Activated naive CD4-positive, alpha-beta T cell treated with anti-CD3 and anti-CD28 coated beads for 36 hours (primary cell): ENCODE measurements at regions not wholly inside any gene's neighbourhood (a gene's known extent, or its start where the extent isn't known, plus 50 kb on each side); places are given as distances from the start of the nearest gene placed in this dataset.
"Not testable (repeated sequence)": the region's sequence is repeated elsewhere in the genome, so short reads cannot be mapped to it uniquely, and the experiment has no call there.

Experiments used
- CTCF ChIA-PET: fragments of 350-600 bp; sonication (Branson Sonifier 250); formaldehyde crosslinking; loops from one replicate; lab custom pipeline; 2021; ENCODE audit warnings: antibody characterized with exemption; lab: Charles Lee
- DNase-seq: peaks from one replicate; pipeline ENCODE4 v3.0.0-alpha.2; 2020
- H3K27ac Mint-ChIP-seq: one replicate; pipeline ENCODE4 v1.8.0; 2021; ENCODE audit warnings: mild to moderate bottlenecking, mixed read lengths
- H3K27me3 Mint-ChIP-seq: one replicate; pipeline ENCODE4 v1.8.0; 2021; ENCODE audit warnings: low read depth, mixed read lengths
- H3K36me3 Mint-ChIP-seq: one replicate; pipeline ENCODE4 v1.8.0; 2021; ENCODE audit warnings: low read depth, mixed read lengths
- H3K4me1 Mint-ChIP-seq: one replicate; pipeline ENCODE4 v1.8.0; 2021; ENCODE audit warnings: low read depth, mixed read lengths
- H3K4me3 Mint-ChIP-seq: one replicate; pipeline ENCODE4 v1.8.0; 2021; ENCODE audit warnings: mild to moderate bottlenecking, moderate library complexity, mixed read lengths
- H3K9me3 Mint-ChIP-seq: one replicate; pipeline ENCODE4 v1.8.0; 2021; ENCODE audit warnings: mixed read lengths
- intact Hi-C: fragments of 100-400 bp; cut with micrococcal nuclease; formaldehyde crosslinking; loops from one replicate; pipeline ENCODE4 v1.15.1; 2023

- Mint-ChIP-seq H3K36me3 (no peaks in the 10 kb centered on the region), H3K27ac (no peak overlapping the region), H3K27me3 (no peaks in the 10 kb centered on the region), H3K9me3 (no peaks in the 10 kb centered on the region), H3K4me3 (no peak overlapping the region), H3K4me1 (no peaks in the 10 kb centered on the region)
- no peak for DNase-seq
- CTCF ChIA-PET, result no interaction called here
- intact Hi-C loops, result no loop called here
Measured at GRCh38 chr3:34109846-34110245, 311.4 kb downstream of the PDCD6IP start.

GRCh38 chr3:34111361-34111760 lies 312.9 kb downstream of the PDCD6IP start:
- Mint-ChIP-seq H3K9me3 (peaks cover 3% of the 10 kb centered on the region), H3K4me3 (no peak overlapping the region), H3K27ac (no peak overlapping the region), H3K36me3 (no peaks in the 10 kb centered on the region), H3K4me1 (no peaks in the 10 kb centered on the region), H3K27me3 (no peaks in the 10 kb centered on the region)
- no peak for DNase-seq
- intact Hi-C loops, result no loop called here
- CTCF ChIA-PET, result no interaction called here

GRCh38 chr3:34112261-34112660 lies 313.8 kb downstream of the PDCD6IP start:
- H3K4me3 Mint-ChIP-seq, H3K36me3 Mint-ChIP-seq, H3K9me3 Mint-ChIP-seq, DNase-seq, CTCF ChIA-PET, intact Hi-C loops, H3K27ac Mint-ChIP-seq, H3K27me3 Mint-ChIP-seq, H3K4me1 Mint-ChIP-seq: not testable (repeated sequence)

DNA sequence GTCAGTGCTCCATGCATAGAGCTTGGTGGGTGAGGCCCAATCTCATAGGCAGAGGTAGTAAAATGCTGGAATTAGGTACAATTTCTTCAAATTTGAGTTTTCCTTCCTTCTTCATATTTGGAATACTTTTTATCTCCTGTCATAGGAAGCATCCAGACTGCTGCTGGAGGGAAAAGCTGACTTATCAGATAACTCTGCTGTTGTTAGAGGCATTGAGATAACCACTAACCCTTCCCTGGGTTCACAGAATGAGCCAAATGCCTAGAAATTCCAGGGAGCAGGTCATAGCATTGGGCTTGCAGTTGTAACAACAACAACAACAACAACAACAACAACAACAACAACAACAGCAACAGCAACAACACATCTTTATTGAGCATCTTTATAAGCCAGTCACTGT lies 332.7 kb downstream of the PDCD6IP start:
- Mint-ChIP-seq H3K36me3 (no peaks in the 10 kb centered on the region), H3K27me3 (peaks cover 4% of the 10 kb centered on the region), H3K27ac (no peak overlapping the region), H3K9me3 (no peaks in the 10 kb centered on the region), H3K4me1 (no peaks in the 10 kb centered on the region), H3K4me3 (no peak overlapping the region)
- DNase-seq, result no peak
- CTCF ChIA-PET, result no interaction called here
- intact Hi-C loops, result no loop called here

GRCh38 chr3:34132069-34132692 lies 333.8 kb downstream of the PDCD6IP start:
- H3K4me1 Mint-ChIP-seq, result no peaks in the 10 kb centered on the region
- intact Hi-C loops, result no loop called here
- no peak overlapping the region for H3K27ac Mint-ChIP-seq
- H3K9me3 Mint-ChIP-seq, result no peaks in the 10 kb centered on the region
- CTCF ChIA-PET, result no interaction called here
- H3K36me3 Mint-ChIP-seq, result no peaks in the 10 kb centered on the region
- DNase-seq, result no peak
- H3K4me3 Mint-ChIP-seq, result no peak overlapping the region
- no peaks in the 10 kb centered on the region for H3K27me3 Mint-ChIP-seq

DNA sequence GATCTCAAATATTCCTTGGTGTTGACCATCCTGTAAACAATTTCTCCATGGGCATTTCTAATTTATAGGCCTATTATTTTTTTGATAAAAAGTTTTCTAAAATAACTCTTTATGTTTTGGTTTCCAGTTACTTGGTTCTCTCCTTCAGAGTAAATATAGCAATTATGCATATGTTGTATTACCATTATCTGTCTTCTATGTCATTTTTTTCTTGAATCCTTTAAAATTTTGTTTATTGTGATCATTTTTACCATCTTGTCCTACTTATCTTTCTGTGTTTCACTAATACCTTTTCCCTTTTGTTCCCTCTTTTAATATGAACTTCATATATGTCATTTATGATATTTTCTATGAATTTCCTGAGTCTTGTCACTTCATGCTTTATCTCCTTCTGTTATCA lies 341.1 kb downstream of the PDCD6IP start:
- no peak overlapping the region for H3K27ac Mint-ChIP-seq
- no peak for DNase-seq
- no peaks in the 10 kb centered on the region for H3K4me1 Mint-ChIP-seq
- no peaks in the 10 kb centered on the region for H3K36me3 Mint-ChIP-seq
- H3K4me3 Mint-ChIP-seq, result no peak overlapping the region
- peaks cover 8% of the 10 kb centered on the region for H3K9me3 Mint-ChIP-seq
- H3K27me3 Mint-ChIP-seq, result no peaks in the 10 kb centered on the region
- CTCF ChIA-PET, result no interaction called here
- intact Hi-C loops, result no loop called here

DNA sequence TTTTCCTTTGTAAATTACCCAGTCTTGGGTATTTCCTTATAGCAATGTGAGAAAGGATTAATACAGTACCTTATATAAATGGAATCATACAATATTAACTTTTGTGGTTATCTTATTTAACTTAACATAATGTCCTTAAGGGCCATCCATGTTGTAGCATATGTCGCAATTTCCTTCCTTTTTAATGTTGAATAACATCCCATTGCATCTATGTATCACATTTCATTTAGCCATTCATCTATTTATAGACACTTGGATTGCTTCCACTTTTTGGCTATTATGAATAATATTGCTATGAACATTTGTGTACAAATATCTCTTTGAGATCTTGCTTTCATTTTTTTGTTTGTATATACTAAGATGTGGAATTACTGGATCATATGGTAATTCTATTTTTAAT lies 342.2 kb downstream of the PDCD6IP start:
- Mint-ChIP-seq H3K4me3 (no peak overlapping the region), H3K27ac (no peak overlapping the region), H3K36me3 (no peaks in the 10 kb centered on the region), H3K27me3 (no peaks in the 10 kb centered on the region), H3K9me3 (peaks cover 8% of the 10 kb centered on the region), H3K4me1 (no peaks in the 10 kb centered on the region)
- CTCF ChIA-PET, result no interaction called here
- DNase-seq, result no peak
- intact Hi-C loops, result no loop called here

- no peak overlapping the region for H3K27ac Mint-ChIP-seq
- DNase-seq, result no peak
- CTCF ChIA-PET, result no interaction called here
Measured at GRCh38 chr3:34141841-34142337, 343.5 kb downstream of the PDCD6IP start.

GRCh38 chr3:34145796-34146195 lies 347.4 kb downstream of the PDCD6IP start:
- H3K9me3 Mint-ChIP-seq, result no peaks in the 10 kb centered on the region
- no peaks in the 10 kb centered on the region for H3K27me3 Mint-ChIP-seq
- H3K4me3 Mint-ChIP-seq, result no peak overlapping the region
- no peaks in the 10 kb centered on the region for H3K4me1 Mint-ChIP-seq
- CTCF ChIA-PET, result no interaction called here
- intact Hi-C loops, result no loop called here
- no peak for DNase-seq
- H3K27ac Mint-ChIP-seq, result no peak overlapping the region
- H3K36me3 Mint-ChIP-seq, result no peaks in the 10 kb centered on the region

More at GRCh38 chr3:34141841-34142337, 343.5 kb downstream of the PDCD6IP start:
- Mint-ChIP-seq H3K4me3 (no peak overlapping the region), H3K36me3 (no peaks in the 10 kb centered on the region), H3K27me3 (no peaks in the 10 kb centered on the region), H3K9me3 (peaks cover 8% of the 10 kb centered on the region), H3K4me1 (no peaks in the 10 kb centered on the region)
- intact Hi-C loops, result no loop called here

DNA sequence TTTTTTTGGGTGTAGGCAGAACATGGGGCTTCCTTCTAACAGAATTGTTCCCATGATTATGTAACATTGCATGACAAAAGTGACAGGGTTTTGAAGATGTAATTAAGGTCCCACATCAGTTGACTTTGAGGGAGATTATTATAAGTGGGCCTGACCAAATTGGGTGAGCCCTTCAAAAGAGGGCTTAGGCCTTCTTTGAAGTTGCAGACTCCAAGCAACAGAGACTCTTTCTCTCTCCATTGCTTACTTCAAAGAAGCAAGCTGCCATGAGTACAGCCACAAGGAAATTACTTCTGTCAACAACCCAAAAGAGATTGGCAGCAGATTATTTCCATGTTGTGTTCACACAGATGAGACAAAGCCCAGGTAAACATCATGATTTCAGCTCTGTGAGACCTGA lies 348.2 kb downstream of the PDCD6IP start:
- CTCF ChIA-PET, result no interaction called here

GRCh38 chr3:34150992-34151391 lies 352.6 kb downstream of the PDCD6IP start:
- H3K4me1 Mint-ChIP-seq, result no peaks in the 10 kb centered on the region
- no peak overlapping the region for H3K27ac Mint-ChIP-seq
- H3K4me3 Mint-ChIP-seq, result no peak overlapping the region
- no peaks in the 10 kb centered on the region for H3K9me3 Mint-ChIP-seq
- no peaks in the 10 kb centered on the region for H3K36me3 Mint-ChIP-seq
- no peaks in the 10 kb centered on the region for H3K27me3 Mint-ChIP-seq
- CTCF ChIA-PET, result no interaction called here
- no peak for DNase-seq
- intact Hi-C loops, result no loop called here

More for the DNA sequence above, 348.2 kb downstream of the PDCD6IP start:
- Mint-ChIP-seq H3K9me3 (no peaks in the 10 kb centered on the region), H3K36me3 (no peaks in the 10 kb centered on the region), H3K4me1 (no peaks in the 10 kb centered on the region), H3K4me3 (no peak overlapping the region), H3K27ac (no peak overlapping the region), H3K27me3 (no peaks in the 10 kb centered on the region)
- no peak for DNase-seq
- intact Hi-C loops, result no loop called here

GRCh38 chr3:34152656-34153055 lies 354.2 kb downstream of the PDCD6IP start:
- no peaks in the 10 kb centered on the region for H3K36me3 Mint-ChIP-seq
- H3K9me3 Mint-ChIP-seq, result no peaks in the 10 kb centered on the region
- H3K27me3 Mint-ChIP-seq, result no peaks in the 10 kb centered on the region
- H3K27ac Mint-ChIP-seq, result no peak overlapping the region
- no peaks in the 10 kb centered on the region for H3K4me1 Mint-ChIP-seq
- DNase-seq, result no peak
- intact Hi-C loops, result no loop called here
- no peak overlapping the region for H3K4me3 Mint-ChIP-seq
- CTCF ChIA-PET, result no interaction called here

- Mint-ChIP-seq H3K9me3 (peaks cover 1% of the 10 kb centered on the region), H3K36me3 (no peaks in the 10 kb centered on the region), H3K4me3 (no peak overlapping the region), H3K27me3 (no peaks in the 10 kb centered on the region), H3K27ac (no peak overlapping the region), H3K4me1 (no peaks in the 10 kb centered on the region)
- CTCF ChIA-PET, result no interaction called here
- no peak for DNase-seq
- intact Hi-C loops, result no loop called here
Measured at GRCh38 chr3:34155108-34155507, 356.7 kb downstream of the PDCD6IP start.
